ENCODE measurements at regions not wholly inside any gene's neighbourhood (a gene's known extent, or its start where the extent isn't known, plus 50 kb on each side); places are given as distances from the start of the nearest gene placed in this dataset.

DNA sequence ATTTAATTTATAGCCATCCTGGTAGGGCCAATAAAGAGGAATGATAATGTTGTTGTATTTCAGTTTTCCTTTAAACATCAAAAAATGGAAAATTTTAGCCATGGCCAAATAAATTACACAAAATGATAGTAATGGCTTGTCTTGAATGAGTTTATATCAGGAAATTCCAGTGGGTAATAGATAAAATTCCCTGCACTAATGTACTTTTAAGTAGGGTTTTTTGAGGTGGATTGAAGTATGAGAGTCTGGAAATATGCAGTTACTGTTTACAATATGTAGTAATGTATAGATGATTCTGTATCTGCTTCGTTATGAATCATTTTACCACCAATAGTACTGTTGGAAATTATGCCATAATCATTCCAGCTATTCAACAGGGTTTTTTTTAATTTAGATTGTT, 219.4 kb upstream of the ROBO2 start:
- CTCF ChIA-PET = no interaction called here
- TF ChIP-seq, protein P1, sequence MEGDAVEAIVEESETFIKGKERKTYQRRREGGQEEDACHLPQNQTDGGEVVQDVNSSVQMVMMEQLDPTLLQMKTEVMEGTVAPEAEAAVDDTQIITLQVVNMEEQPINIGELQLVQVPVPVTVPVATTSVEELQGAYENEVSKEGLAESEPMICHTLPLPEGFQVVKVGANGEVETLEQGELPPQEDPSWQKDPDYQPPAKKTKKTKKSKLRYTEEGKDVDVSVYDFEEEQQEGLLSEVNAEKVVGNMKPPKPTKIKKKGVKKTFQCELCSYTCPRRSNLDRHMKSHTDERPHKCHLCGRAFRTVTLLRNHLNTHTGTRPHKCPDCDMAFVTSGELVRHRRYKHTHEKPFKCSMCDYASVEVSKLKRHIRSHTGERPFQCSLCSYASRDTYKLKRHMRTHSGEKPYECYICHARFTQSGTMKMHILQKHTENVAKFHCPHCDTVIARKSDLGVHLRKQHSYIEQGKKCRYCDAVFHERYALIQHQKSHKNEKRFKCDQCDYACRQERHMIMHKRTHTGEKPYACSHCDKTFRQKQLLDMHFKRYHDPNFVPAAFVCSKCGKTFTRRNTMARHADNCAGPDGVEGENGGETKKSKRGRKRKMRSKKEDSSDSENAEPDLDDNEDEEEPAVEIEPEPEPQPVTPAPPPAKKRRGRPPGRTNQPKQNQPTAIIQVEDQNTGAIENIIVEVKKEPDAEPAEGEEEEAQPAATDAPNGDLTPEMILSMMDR (IDR thresholded peaks at IDR 0.05; ENCODE audit: insufficient read depth, low read length, missing control alignments) = no peak
- POLR2A ChIA-PET = no interaction called here
- DNase-seq (ENCODE audit: low read depth, low spot score) = no peak
- no peak overlapping the region for H3K4me3 ChIP-seq (ENCODE audit: low read depth, low read length)

DNA sequence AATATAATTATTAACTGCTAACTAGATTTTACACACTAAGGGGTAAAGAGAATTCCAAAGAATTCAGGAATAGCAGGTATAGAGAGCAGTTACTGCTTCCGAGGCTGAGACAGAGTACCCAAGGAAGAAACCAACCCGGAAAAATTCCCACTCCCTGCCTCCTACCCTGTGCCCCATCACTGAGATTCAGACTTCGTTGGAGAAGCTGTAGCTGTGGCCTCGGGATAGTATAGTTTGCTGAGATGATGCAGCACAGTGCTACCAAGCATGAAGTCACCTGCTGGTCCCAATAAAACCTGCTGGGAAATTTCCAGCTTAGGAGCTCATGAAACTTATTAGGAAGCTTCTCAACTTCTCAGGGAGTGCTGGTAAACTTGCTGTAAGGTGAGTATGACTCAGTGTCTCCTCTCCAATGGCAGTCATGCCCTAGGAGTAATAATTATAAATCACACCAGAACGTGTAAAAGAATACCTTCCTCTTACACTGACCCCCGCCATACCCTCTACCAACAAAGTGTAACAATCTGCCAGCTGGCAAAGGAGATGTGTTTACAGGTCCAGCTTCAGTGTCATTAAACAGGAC, 215.2 kb upstream of the ROBO2 start:
- TF ChIP-seq, protein P1 (IDR thresholded peaks at IDR 0.05; ENCODE audit: insufficient read depth, low read length, missing control alignments) = no peak

DNA sequence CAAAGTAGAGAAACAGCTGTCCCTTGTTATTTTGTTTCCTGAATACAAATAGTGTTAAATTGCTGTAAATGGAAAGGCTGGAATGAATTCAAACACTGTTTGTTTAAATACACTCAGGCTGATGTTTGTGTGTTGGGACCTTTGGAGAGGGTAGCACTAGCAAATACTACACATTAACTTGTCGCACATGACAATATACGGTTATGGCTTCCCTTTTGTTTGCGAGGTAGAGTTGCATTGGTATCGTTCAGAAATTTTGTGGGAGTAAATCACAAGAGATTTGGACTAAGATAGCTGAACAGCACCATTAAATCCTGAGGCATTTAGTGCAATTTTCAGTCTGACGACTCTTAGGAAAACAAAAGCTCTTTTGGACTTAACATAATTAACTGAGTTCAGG, 213.0 kb upstream of the ROBO2 start:
- no peak overlapping the region for H3K4me3 ChIP-seq (ENCODE audit: low read depth, low read length)
- ChIA-PET CTCF (no interaction called here), POLR2A (no interaction called here)
- TF ChIP-seq, protein P1 (IDR thresholded peaks at IDR 0.05; ENCODE audit: insufficient read depth, low read length, missing control alignments) = no peak
- DNase-seq (ENCODE audit: low read depth, low spot score) = no peak

More for the DNA sequence above, 215.2 kb upstream of the ROBO2 start:
- H3K4me3 ChIP-seq (ENCODE audit: low read depth, low read length) = no peak overlapping the region
- DNase-seq (ENCODE audit: low read depth, low spot score) = no peak
- ChIA-PET CTCF (no interaction called here), POLR2A (no interaction called here)

DNA sequence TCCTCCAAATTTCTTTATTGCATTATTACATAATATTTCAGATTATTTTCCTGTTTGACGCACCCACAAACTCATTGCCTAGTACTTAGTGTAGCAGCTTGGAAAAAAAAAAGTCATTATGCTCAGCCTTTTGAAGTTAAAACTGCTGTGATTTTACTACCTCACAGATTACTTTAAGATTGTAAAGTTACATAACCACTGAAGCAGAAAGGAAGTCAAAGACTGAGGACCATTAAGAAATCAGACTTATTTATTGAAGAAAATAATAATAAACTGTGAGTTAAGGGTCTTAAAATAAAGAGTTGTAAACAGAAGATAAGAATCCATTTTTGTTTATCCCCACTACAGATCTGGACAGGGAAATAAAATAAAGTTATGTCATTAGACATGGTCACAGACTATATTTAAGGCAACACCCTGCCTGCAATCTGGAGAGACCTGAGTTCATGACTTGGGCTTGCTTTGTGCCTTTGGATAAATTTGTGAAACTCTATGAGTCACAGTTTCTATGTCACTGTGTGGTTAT, 212.1 kb upstream of the ROBO2 start:
- ChIA-PET POLR2A (interaction anchor here (0.5 kb wide), 1 partner anchor 1610 kb away, joined by 3 read pairs; no protein-coding TSS in a partner anchor), CTCF (no interaction called here)
- TF ChIP-seq, protein P1 (IDR thresholded peaks at IDR 0.05; ENCODE audit: insufficient read depth, low read length, missing control alignments) = no peak
- DNase-seq (ENCODE audit: low read depth, low spot score) = no peak
- no peak overlapping the region for H3K4me3 ChIP-seq (ENCODE audit: low read depth, low read length)

DNA sequence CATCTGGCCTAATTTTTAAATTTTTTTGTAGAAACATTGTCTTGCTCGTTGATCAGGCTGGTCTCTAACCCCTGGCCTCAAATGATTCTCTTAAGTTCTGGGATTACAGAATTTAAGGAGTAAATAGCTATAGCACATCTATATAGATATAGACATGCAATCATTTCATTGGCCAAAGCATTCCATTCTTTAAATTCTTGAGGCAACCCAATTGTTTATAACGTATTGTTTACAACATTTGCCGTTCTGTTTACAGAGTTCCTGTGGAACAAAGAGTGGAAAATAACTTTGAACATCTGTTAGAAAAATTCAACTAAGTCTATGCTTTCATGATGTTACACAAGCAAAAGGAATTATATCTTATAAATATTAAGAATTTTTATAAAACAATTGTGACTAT, 205.2 kb upstream of the ROBO2 start:
- POLR2A ChIA-PET = no interaction called here
- TF ChIP-seq, protein P1 (IDR thresholded peaks at IDR 0.05; ENCODE audit: insufficient read depth, low read length, missing control alignments) = no peak
- no peak overlapping the region for H3K4me3 ChIP-seq (ENCODE audit: low read depth, low read length)
- CTCF ChIA-PET = no interaction called here
- DNase-seq (ENCODE audit: low read depth, low spot score) = no peak

DNA sequence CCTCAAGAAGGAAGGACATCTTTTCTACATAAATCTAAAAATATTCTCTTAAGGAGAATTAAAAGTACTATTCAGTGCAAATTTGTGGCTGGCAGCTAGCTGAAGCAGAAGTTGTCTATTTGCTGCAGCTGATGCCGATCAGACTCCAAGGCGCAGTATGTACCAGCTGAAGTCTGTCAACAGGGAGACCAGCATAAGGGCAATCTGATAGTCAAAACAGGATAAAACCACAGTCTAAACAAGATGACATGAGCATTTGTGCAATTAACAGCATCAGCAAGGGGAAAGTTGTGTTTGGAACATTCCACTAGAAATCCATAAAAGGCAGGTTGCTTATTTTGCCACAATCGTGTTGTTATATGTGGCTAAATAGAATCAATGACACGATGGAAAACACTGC, 198.2 kb upstream of the ROBO2 start:
- TF ChIP-seq, protein P1 (IDR thresholded peaks at IDR 0.05; ENCODE audit: insufficient read depth, low read length, missing control alignments) = no peak
- DNase-seq (ENCODE audit: low read depth, low spot score) = no peak
- CTCF ChIA-PET = no interaction called here
- H3K4me3 ChIP-seq (ENCODE audit: low read depth, low read length) = no peak overlapping the region
- POLR2A ChIA-PET = no interaction called here

All from AG04449 (cell line).